B cell (primary cell): ENCODE measurements at regions not wholly inside any gene's neighbourhood (a gene's known extent, or its start where the extent isn't known, plus 50 kb on each side); places are given as distances from the start of the nearest gene placed in this dataset.
"Not testable (repeated sequence)": the region's sequence is repeated elsewhere in the genome, so short reads cannot be mapped to it uniquely, and the experiment has no call there.

ENCODE experiments used
- ATAC-seq: fragments of 200-7000 bp; cut with Tn5 transposase; one replicate; pipeline ENCODE4 v1.10.0; 2021; ENCODE audit warnings: low read depth, mild to moderate bottlenecking, moderate number of reproducible peaks, moderate library complexity
- CTCF ChIA-PET: fragments of 350-600 bp; sonication (Branson Sonifier 250); formaldehyde crosslinking; loops from one replicate; lab custom pipeline; 2021; ENCODE audit warnings: antibody characterized with exemption, inconsistent platforms; lab: Charles Lee
- POLR2A ChIA-PET: fragments of 350-600 bp; sonication (Branson Sonifier 250); formaldehyde crosslinking; loops from one replicate; lab custom pipeline; 2021; ENCODE audit warnings: antibody characterized with exemption; lab: Charles Lee
- DNase-seq: peaks from one replicate; pipeline ENCODE4 v3.0.0; 2013
- H2AFZ ChIP-seq: 2 replicates; pipeline ENCODE4 v1.6.1; 2012; ENCODE audit warnings: mild to moderate bottlenecking, low read depth, low read length; ENCODE audit not compliant: insufficient read depth, poor library complexity, severe bottlenecking
- H3K27ac ChIP-seq, 2 donors: 1 replicate in 1 of 2; 2 replicates in 1 of 2; pipeline ENCODE4 v1.5.1; 2012 to 2013; ENCODE audit warnings: low read length in 2 of 2, mild to moderate bottlenecking in 2 of 2, moderate library complexity in 1 of 2
- H3K27me3 ChIP-seq, 4 experiments: fragments of 200-600 bp in 1 of 4; sonication (generic) in 1 of 4; replicated peaks in 1 of 4; 1 replicate in 2 of 4; 2 replicates in 2 of 4; pipeline versions ENCODE4 v1.6.1 to v1.7.0; 2013 to 2016; ENCODE audit warnings: low read length in 3 of 4, mild to moderate bottlenecking in 2 of 4, mixed read lengths in 1 of 4, moderate library complexity in 1 of 4; ENCODE audit not compliant: insufficient read depth in 4 of 4, control insufficient read depth in 3 of 4; ENCODE audit errors: control extremely low read depth in 1 of 4
- H3K36me3 ChIP-seq, 2 experiments: replicated peaks in 1 of 2; 1 replicate in 1 of 2; 2 replicates in 1 of 2; pipeline versions ENCODE4 v1.6.1 to v1.7.1; 2013; ENCODE audit warnings: low read length in 1 of 2; ENCODE audit not compliant: insufficient read depth in 2 of 2, control insufficient read depth in 1 of 2; ENCODE audit errors: control extremely low read depth in 1 of 2, extremely low read depth in 1 of 2
- H3K4me1 ChIP-seq, 2 donors: fragments of 200-600 bp in 1 of 2; sonication (generic) in 1 of 2; 1 replicate in 1 of 2; 2 replicates in 1 of 2; pipeline versions ENCODE4 v1.5.1 to v1.6.1; 2013 to 2017; ENCODE audit warnings: low read length in 2 of 2; ENCODE audit not compliant: control insufficient read depth in 2 of 2, insufficient read depth in 2 of 2
- H3K4me2 ChIP-seq: replicated peaks from 2 replicates; pipeline ENCODE3; 2012; ENCODE audit warnings: mild to moderate bottlenecking, low read depth, low read length; ENCODE audit not compliant: poor library complexity, severe bottlenecking
- H3K4me3 ChIP-seq, 5 experiments: fragments of 200-600 bp in 1 of 5; sonication (generic) in 1 of 5; 1 replicate in 3 of 5; 2 replicates in 2 of 5; pipeline versions ENCODE4 v1.5.1 to v1.7.0; 2011 to 2016; ENCODE audit warnings: low read length in 4 of 5, mild to moderate bottlenecking in 4 of 5, low read depth in 2 of 5, control low read depth in 1 of 5, moderate library complexity in 1 of 5; ENCODE audit not compliant: insufficient read depth in 1 of 5; ENCODE audit errors: control extremely low read depth in 1 of 5, extremely low read depth in 1 of 5
- H3K79me2 ChIP-seq: fragments of 200-600 bp; sonication (generic); one replicate; pipeline ENCODE4 v1.6.0; 2016; ENCODE audit warnings: low read length; ENCODE audit not compliant: control insufficient read depth, insufficient read depth
- H3K9ac ChIP-seq: fragments of 200-600 bp; sonication (generic); 2 replicates; pipeline ENCODE4 v1.6.1; 2017; ENCODE audit warnings: mild to moderate bottlenecking, low read length, moderate library complexity
- H3K9me3 ChIP-seq, 3 donors: one replicate each; pipeline versions ENCODE4 v1.6.1 to v1.7.1; 2013; ENCODE audit warnings: low read length in 2 of 3; ENCODE audit not compliant: control insufficient read depth in 2 of 3, insufficient read depth in 1 of 3; ENCODE audit errors: control extremely low read depth in 1 of 3
- H4K20me1 ChIP-seq: 2 replicates; pipeline ENCODE4 v1.6.0; 2012; ENCODE audit warnings: mild to moderate bottlenecking, low read length; ENCODE audit not compliant: insufficient read depth, control insufficient read depth, poor library complexity, severe bottlenecking
- H3K27ac Mint-ChIP-seq: one replicate; pipeline ENCODE4 v1.8.0; 2021; ENCODE audit warnings: mixed read lengths
- H3K27me3 Mint-ChIP-seq: one replicate; pipeline ENCODE4 v1.8.0; 2021; ENCODE audit warnings: mixed read lengths
- H3K4me1 Mint-ChIP-seq: one replicate; pipeline ENCODE4 v1.8.0; 2021; ENCODE audit warnings: mixed read lengths
- H3K4me3 Mint-ChIP-seq: one replicate; pipeline ENCODE4 v1.8.0; 2021; ENCODE audit warnings: mixed read lengths
- H3K9me3 Mint-ChIP-seq: one replicate; pipeline ENCODE4 v1.8.0; 2022; ENCODE audit warnings: mixed read lengths; ENCODE audit not compliant: insufficient read depth
- EZH2 ChIP-seq: IDR thresholded peaks from 2 replicates; pipeline ENCODE4 v1.6.1; 2012; ENCODE audit warnings: borderline replicate concordance, low read depth, mild to moderate bottlenecking, moderate library complexity, low read length; ENCODE audit not compliant: insufficient read depth, poor library complexity, severe bottlenecking
- WGBS: methylation state at CpG from one replicate; pipeline ENCODE4 v1.1.5; 2013; ENCODE audit warnings: missing lambda C conversion rate; ENCODE audit not compliant: insufficient coverage; 5-methylcytosine and 5-hydroxymethylcytosine counted together
- intact Hi-C: fragments of 100-400 bp; cut with micrococcal nuclease; formaldehyde crosslinking; loops from one replicate; pipeline ENCODE4 v1.10.0; 2022
- TF ChIP-seq, protein P1 (sequence below): fragments of 200-600 bp; IDR thresholded peaks from one replicate; pipeline ENCODE4 v1.8.0; 2022; ENCODE audit warnings: antibody characterized with exemption, mild to moderate bottlenecking

DNA sequence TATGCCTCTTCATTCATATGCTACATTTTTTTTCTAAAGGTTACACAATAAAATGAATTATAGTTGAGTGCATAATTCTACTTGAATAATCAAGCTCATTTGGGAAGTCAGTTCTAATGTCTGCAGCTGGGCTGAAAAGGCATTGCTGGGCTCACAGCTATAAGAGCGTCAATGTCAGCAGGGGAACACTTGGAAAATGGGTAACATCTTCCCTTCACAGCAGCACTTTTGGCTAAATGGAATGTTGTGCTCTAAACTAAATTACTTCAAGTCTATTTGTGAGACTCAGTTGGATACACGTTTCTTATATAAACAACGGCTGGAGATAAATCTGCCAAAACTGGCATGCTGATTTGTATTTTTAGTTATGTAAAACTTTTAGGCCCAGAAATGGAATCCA lies 357.8 kb downstream of the TBL1XR1 start:
- no peaks in the 10 kb centered on the region for H3K4me1 ChIP-seq
- no peaks in the 10 kb centered on the region for H3K9me3 ChIP-seq
- TF ChIP-seq, protein P1, sequence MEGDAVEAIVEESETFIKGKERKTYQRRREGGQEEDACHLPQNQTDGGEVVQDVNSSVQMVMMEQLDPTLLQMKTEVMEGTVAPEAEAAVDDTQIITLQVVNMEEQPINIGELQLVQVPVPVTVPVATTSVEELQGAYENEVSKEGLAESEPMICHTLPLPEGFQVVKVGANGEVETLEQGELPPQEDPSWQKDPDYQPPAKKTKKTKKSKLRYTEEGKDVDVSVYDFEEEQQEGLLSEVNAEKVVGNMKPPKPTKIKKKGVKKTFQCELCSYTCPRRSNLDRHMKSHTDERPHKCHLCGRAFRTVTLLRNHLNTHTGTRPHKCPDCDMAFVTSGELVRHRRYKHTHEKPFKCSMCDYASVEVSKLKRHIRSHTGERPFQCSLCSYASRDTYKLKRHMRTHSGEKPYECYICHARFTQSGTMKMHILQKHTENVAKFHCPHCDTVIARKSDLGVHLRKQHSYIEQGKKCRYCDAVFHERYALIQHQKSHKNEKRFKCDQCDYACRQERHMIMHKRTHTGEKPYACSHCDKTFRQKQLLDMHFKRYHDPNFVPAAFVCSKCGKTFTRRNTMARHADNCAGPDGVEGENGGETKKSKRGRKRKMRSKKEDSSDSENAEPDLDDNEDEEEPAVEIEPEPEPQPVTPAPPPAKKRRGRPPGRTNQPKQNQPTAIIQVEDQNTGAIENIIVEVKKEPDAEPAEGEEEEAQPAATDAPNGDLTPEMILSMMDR = no peak
- TF ChIP-seq EZH2 = no peak
- H3K36me3 ChIP-seq = no peaks in the 10 kb centered on the region
- ChIA-PET CTCF (no interaction called here), POLR2A (no interaction called here)
- no peak overlapping the region for H2AFZ ChIP-seq
- no peak overlapping the region for H3K4me3 ChIP-seq
- H3K4me2 ChIP-seq = no peak overlapping the region
- no peak for DNase-seq
- intact Hi-C loops = no loop called here
- H3K27ac ChIP-seq = no peak overlapping the region
- H3K27me3 ChIP-seq = no peaks in the 10 kb centered on the region
- Mint-ChIP-seq H3K4me3 (no peak overlapping the region), H3K4me1 (no peaks in the 10 kb centered on the region), H3K9me3 (no peaks in the 10 kb centered on the region), H3K27me3 (peaks cover 4% of the 10 kb centered on the region), H3K27ac (no peak overlapping the region)
- ATAC-seq = no peak
- no CpG with 5 or more reads among the region's 3 CpGs for WGBS
- H4K20me1 ChIP-seq = no peaks in the 10 kb centered on the region
- H3K9ac ChIP-seq = no peak overlapping the region
- H3K79me2 ChIP-seq = no peaks in the 10 kb centered on the region

DNA sequence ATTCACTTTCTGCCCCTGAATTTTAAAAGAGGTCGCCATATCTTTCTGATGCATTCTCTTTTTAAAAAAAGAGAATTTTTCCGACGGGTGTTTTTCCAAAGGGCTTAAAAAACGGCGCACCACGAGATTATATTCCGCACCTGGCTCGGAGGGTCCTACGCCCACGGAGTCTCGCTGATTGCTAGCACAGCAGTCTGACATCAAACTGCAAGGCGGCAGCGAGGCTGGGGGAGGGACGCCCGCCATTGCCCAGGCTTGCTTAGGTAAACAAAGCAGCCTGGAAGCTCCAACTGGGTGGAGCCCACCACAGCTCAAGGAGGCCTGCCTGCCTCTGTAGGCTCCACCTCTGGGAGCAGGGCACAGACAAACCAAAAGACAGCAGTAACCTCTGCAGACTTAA lies 370.0 kb downstream of the TBL1XR1 start:
- H4K20me1 ChIP-seq, DNase-seq, H3K36me3 ChIP-seq, H3K27me3 ChIP-seq, H3K4me3 ChIP-seq, intact Hi-C loops, ATAC-seq, H3K4me3 Mint-ChIP-seq, H3K79me2 ChIP-seq, CTCF ChIA-PET, POLR2A ChIA-PET, H3K4me1 ChIP-seq, H3K27ac ChIP-seq, H3K4me1 Mint-ChIP-seq, H3K27me3 Mint-ChIP-seq, H3K9ac ChIP-seq, H3K4me2 ChIP-seq, H3K27ac Mint-ChIP-seq, H3K9me3 ChIP-seq, H3K9me3 Mint-ChIP-seq, H2AFZ ChIP-seq: not testable (repeated sequence)
- WGBS = 100% methylated on average over 10 of the region's 15 CpGs
